HEK293T (cell line): ENCODE measurements at regions not wholly inside any gene's neighbourhood (a gene's known extent, or its start where the extent isn't known, plus 50 kb on each side); places are given as distances from the start of the nearest gene placed in this dataset.

Experiments used
- CTCF ChIA-PET: fragments of 350-600 bp; formaldehyde crosslinking; extraction: SDS; loops from one replicate; lab custom pipeline; 2021; ENCODE audit warnings: antibody characterized with exemption, inconsistent platforms; lab: Yijun Ruan, JAX
- POLR2A ChIA-PET: fragments of 350-600 bp; formaldehyde crosslinking; extraction: SDS; loops from one replicate; lab custom pipeline; 2020; ENCODE audit warnings: antibody characterized with exemption, inconsistent platforms; lab: Yijun Ruan, JAX
- DNase-seq: peaks from one replicate; pipeline ENCODE4 v3.0.0; 2012; ENCODE audit warnings: mixed read lengths; ENCODE audit errors: extremely low spot score
- ARNT ChIP-seq: fragments of 450-650 bp; IDR thresholded peaks from 2 replicates; pipeline ENCODE4 v1.6.1; 2017; ENCODE audit warnings: mild to moderate bottlenecking
- BHLHE40 ChIP-seq: fragments of 450-650 bp; IDR thresholded peaks from 2 replicates; pipeline ENCODE4 v1.6.1; 2016; ENCODE audit warnings: mild to moderate bottlenecking, moderate library complexity, borderline replicate concordance
- CTBP1 ChIP-seq: fragments of 450-650 bp; IDR thresholded peaks from 2 replicates; pipeline ENCODE4 v1.6.1; 2016; ENCODE audit warnings: borderline replicate concordance
- ELF4 ChIP-seq: fragments of 450-650 bp; IDR thresholded peaks from 2 replicates; pipeline ENCODE4 v1.6.1; 2017; ENCODE audit warnings: antibody characterized with exemption
- FOXA1 ChIP-seq: fragments of 450-650 bp; IDR thresholded peaks from 2 replicates; pipeline ENCODE4 v1.6.1; 2016; ENCODE audit warnings: mild to moderate bottlenecking
- FOXK2 ChIP-seq: fragments of 450-650 bp; IDR thresholded peaks from 2 replicates; pipeline ENCODE4 v1.6.1; 2016; ENCODE audit warnings: mild to moderate bottlenecking
- FOXM1 ChIP-seq: fragments of 450-650 bp; IDR thresholded peaks from 2 replicates; pipeline ENCODE4 v1.6.1; 2017; ENCODE audit warnings: mild to moderate bottlenecking, borderline replicate concordance
- HDGF ChIP-seq: fragments of 450-650 bp; IDR thresholded peaks from 2 replicates; pipeline ENCODE4 v1.6.1; 2017; ENCODE audit warnings: antibody characterized with exemption, borderline replicate concordance
- L3MBTL2 ChIP-seq: fragments of 450-650 bp; conservative IDR thresholded peaks from 2 replicates; pipeline ENCODE4 v1.6.1; 2016; ENCODE audit warnings: mild to moderate bottlenecking
- LEF1 ChIP-seq: fragments of 450-650 bp; IDR thresholded peaks from 2 replicates; pipeline ENCODE4 v1.6.1; 2017; ENCODE audit warnings: mild to moderate bottlenecking, borderline replicate concordance
- NFRKB ChIP-seq: fragments of 450-650 bp; IDR thresholded peaks from 2 replicates; pipeline ENCODE4 v1.6.1; 2016; ENCODE audit warnings: mild to moderate bottlenecking, moderate library complexity
- PKNOX1 ChIP-seq: fragments of 450-650 bp; IDR thresholded peaks from 2 replicates; pipeline ENCODE4 v1.6.1; 2016
- SP1 ChIP-seq: fragments of 450-650 bp; IDR thresholded peaks from 2 replicates; pipeline ENCODE4 v1.6.1; 2017
- SUZ12 ChIP-seq: fragments of 450-650 bp; IDR thresholded peaks from 2 replicates; pipeline ENCODE4 v1.6.1; 2016; ENCODE audit warnings: mild to moderate bottlenecking
- TARDBP ChIP-seq: fragments of 450-650 bp; IDR thresholded peaks from 2 replicates; pipeline ENCODE4 v1.6.1; 2016
- ZNF384 ChIP-seq: fragments of 450-650 bp; IDR thresholded peaks from 2 replicates; pipeline ENCODE4 v1.6.1; 2016

GRCh38 chr2:6077585-6077984 is 385.4 kb downstream of the SOX11 start:
- DNase-seq, result no peak
- no peak for TF ChIP-seq NFRKB
- no peak for TF ChIP-seq FOXA1
- TF ChIP-seq PKNOX1, result no peak
- TF ChIP-seq ARNT, result no peak
- TF ChIP-seq BHLHE40, result no peak
- TF ChIP-seq FOXK2, result no peak
- TF ChIP-seq LEF1, result no peak
- no peak for TF ChIP-seq TARDBP
- no peak for TF ChIP-seq ZNF384
- no peak for TF ChIP-seq L3MBTL2
- TF ChIP-seq CTBP1, result no peak
- TF ChIP-seq ELF4, result no peak
- TF ChIP-seq SP1, result no peak
- no peak for TF ChIP-seq SUZ12
- TF ChIP-seq FOXM1, result no peak
- no peak for TF ChIP-seq HDGF
- POLR2A ChIA-PET, result no interaction called here
- CTCF ChIA-PET, result no interaction called here

- DNase-seq, result no peak
- CTCF ChIA-PET, result no interaction called here
- TF ChIP-seq FOXA1 (no peak), ELF4 (no peak), FOXM1 (no peak), FOXK2 (no peak), NFRKB (no peak), SP1 (no peak), ZNF384 (no peak), PKNOX1 (no peak)
- POLR2A ChIA-PET, result no interaction called here
Measured at GRCh38 chr2:6078414-6078813, 386.2 kb downstream of the SOX11 start.

- TF ChIP-seq NFRKB (no peak), ZNF384 (no peak), CTBP1 (no peak), ARNT (no peak), FOXK2 (no peak), HDGF (no peak), FOXA1 (no peak), L3MBTL2 (no peak), PKNOX1 (no peak), BHLHE40 (no peak), FOXM1 (no peak), SP1 (no peak), LEF1 (no peak), TARDBP (no peak), SUZ12 (no peak), ELF4 (no peak)
- DNase-seq, result no peak
- CTCF ChIA-PET, result no interaction called here
- POLR2A ChIA-PET, result no interaction called here
Measured at GRCh38 chr2:6079405-6079804, 387.2 kb downstream of the SOX11 start.

GRCh38 chr2:6080932-6081753 is 389.0 kb downstream of the SOX11 start:
- no peak for DNase-seq
- TF ChIP-seq FOXM1 (no peak), BHLHE40 (no peak), SP1 (no peak), NFRKB (no peak), TARDBP (no peak), HDGF (no peak), CTBP1 (no peak), ELF4 (no peak), FOXK2 (no peak), FOXA1 (no peak), SUZ12 (no peak), L3MBTL2 (no peak), PKNOX1 (no peak), ARNT (no peak), ZNF384 (no peak), LEF1 (no peak)
- POLR2A ChIA-PET, result no interaction called here
- CTCF ChIA-PET, result no interaction called here

- CTCF ChIA-PET, result no interaction called here
- no peak for DNase-seq
- no peak for TF ChIP-seq ARNT
- POLR2A ChIA-PET, result no interaction called here
Measured at GRCh38 chr2:6081955-6082624, 389.9 kb downstream of the SOX11 start.
